Osteoblast (primary cell): ENCODE measurements at regions not wholly inside any gene's neighbourhood (a gene's known extent, or its start where the extent isn't known, plus 50 kb on each side); places are given as distances from the start of the nearest gene placed in this dataset.

Experiments
- DNase-seq: peaks from one replicate; pipeline ENCODE4 v3.0.0; 2011; ENCODE audit warnings: low spot score, mixed read lengths; ENCODE audit not compliant: insufficient read length; ENCODE audit errors: missing footprints
- H2AFZ ChIP-seq: 2 replicates; pipeline ENCODE4 v1.6.0; 2011; ENCODE audit warnings: mild to moderate bottlenecking, low read length
- H3K27ac ChIP-seq: 2 replicates; pipeline ENCODE4 v1.5.1; 2011; ENCODE audit warnings: mild to moderate bottlenecking, low read depth, low read length, moderate library complexity
- H3K27me3 ChIP-seq: 2 replicates; pipeline ENCODE4 v1.6.0; 2012; ENCODE audit warnings: mild to moderate bottlenecking, control low read depth, inconsistent platforms, low read length, moderate library complexity; ENCODE audit not compliant: insufficient read depth
- H3K36me3 ChIP-seq: 2 replicates; pipeline ENCODE4 v1.5.1; 2011; ENCODE audit warnings: mild to moderate bottlenecking, low read length, control low read depth, moderate library complexity; ENCODE audit not compliant: insufficient read depth
- H3K4me1 ChIP-seq: 2 replicates; pipeline ENCODE4 v1.5.1; 2011; ENCODE audit warnings: mild to moderate bottlenecking, low read length, control low read depth, moderate library complexity; ENCODE audit not compliant: insufficient read depth
- H3K4me2 ChIP-seq: 2 replicates; pipeline ENCODE4 v1.6.0; 2011; ENCODE audit warnings: mild to moderate bottlenecking, low read length; ENCODE audit not compliant: insufficient read depth
- H3K4me3 ChIP-seq: fragments of 200-600 bp; sonication (generic); 3 replicates; pipeline ENCODE4 v1.5.1; 2012; ENCODE audit warnings: mild to moderate bottlenecking, low read length, inconsistent platforms; ENCODE audit not compliant: insufficient read depth
- H3K79me2 ChIP-seq: 2 replicates; pipeline ENCODE4 v1.6.0; 2012; ENCODE audit warnings: mild to moderate bottlenecking, low read length, control low read depth, inconsistent platforms; ENCODE audit not compliant: insufficient read depth
- H3K9me3 ChIP-seq: 2 replicates; pipeline ENCODE4 v1.5.1; 2011; ENCODE audit warnings: low read depth, low read length, control low read depth
- H4K20me1 ChIP-seq: 2 replicates; pipeline ENCODE4 v1.6.0; 2012; ENCODE audit warnings: mild to moderate bottlenecking, low read length, control low read depth; ENCODE audit not compliant: insufficient read depth
- TF ChIP-seq, protein P1 (sequence below): IDR thresholded peaks from 2 replicates; pipeline ENCODE4 v1.5.1; 2011; ENCODE audit warnings: mild to moderate bottlenecking, low read depth, low read length, moderate library complexity; ENCODE audit errors: extremely low read depth

DNA sequence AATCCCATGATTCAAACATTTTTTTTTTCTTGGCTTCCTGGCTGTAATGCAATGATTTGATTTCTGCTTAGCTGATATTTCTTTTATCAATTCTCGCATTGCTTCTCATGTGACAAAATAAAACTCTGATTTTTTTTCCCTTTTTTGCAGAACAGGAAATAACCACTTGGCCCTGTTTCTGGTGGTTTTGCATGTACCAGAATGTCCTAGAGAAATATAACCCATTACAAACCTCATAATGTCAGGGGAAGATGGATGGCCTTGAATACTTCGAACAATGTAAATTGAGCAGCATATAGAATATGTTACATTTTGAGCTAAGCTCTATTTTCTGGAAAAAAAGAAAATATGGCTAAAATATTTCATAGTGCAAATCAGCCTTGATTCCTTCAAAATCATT, 275.6 kb downstream of the RAP2B start:
- H3K27ac ChIP-seq, result no peak overlapping the region
- no peaks in the 10 kb centered on the region for H4K20me1 ChIP-seq
- no peaks in the 10 kb centered on the region for H3K9me3 ChIP-seq
- TF ChIP-seq, protein P1, sequence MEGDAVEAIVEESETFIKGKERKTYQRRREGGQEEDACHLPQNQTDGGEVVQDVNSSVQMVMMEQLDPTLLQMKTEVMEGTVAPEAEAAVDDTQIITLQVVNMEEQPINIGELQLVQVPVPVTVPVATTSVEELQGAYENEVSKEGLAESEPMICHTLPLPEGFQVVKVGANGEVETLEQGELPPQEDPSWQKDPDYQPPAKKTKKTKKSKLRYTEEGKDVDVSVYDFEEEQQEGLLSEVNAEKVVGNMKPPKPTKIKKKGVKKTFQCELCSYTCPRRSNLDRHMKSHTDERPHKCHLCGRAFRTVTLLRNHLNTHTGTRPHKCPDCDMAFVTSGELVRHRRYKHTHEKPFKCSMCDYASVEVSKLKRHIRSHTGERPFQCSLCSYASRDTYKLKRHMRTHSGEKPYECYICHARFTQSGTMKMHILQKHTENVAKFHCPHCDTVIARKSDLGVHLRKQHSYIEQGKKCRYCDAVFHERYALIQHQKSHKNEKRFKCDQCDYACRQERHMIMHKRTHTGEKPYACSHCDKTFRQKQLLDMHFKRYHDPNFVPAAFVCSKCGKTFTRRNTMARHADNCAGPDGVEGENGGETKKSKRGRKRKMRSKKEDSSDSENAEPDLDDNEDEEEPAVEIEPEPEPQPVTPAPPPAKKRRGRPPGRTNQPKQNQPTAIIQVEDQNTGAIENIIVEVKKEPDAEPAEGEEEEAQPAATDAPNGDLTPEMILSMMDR, result no peak
- H2AFZ ChIP-seq, result no peak overlapping the region
- H3K27me3 ChIP-seq, result no peaks in the 10 kb centered on the region
- H3K79me2 ChIP-seq, result no peaks in the 10 kb centered on the region
- H3K4me2 ChIP-seq, result no peak overlapping the region
- H3K36me3 ChIP-seq, result no peaks in the 10 kb centered on the region
- DNase-seq, result no peak
- H3K4me1 ChIP-seq, result no peaks in the 10 kb centered on the region
- H3K4me3 ChIP-seq, result no peak overlapping the region

- no peak overlapping the region for H2AFZ ChIP-seq
- no peaks in the 10 kb centered on the region for H3K9me3 ChIP-seq
- no peak overlapping the region for H3K4me2 ChIP-seq
- TF ChIP-seq, protein P1, result no peak
- H3K36me3 ChIP-seq, result no peaks in the 10 kb centered on the region
- no peak overlapping the region for H3K4me3 ChIP-seq
- no peaks in the 10 kb centered on the region for H4K20me1 ChIP-seq
- H3K4me1 ChIP-seq, result no peaks in the 10 kb centered on the region
- DNase-seq, result no peak
- no peak overlapping the region for H3K27ac ChIP-seq
- no peaks in the 10 kb centered on the region for H3K79me2 ChIP-seq
- no peaks in the 10 kb centered on the region for H3K27me3 ChIP-seq
Observed at GRCh38 chr3:153438271-153438670, 276.2 kb downstream of the RAP2B start.

GRCh38 chr3:153439780-153440179, 277.8 kb downstream of the RAP2B start:
- no peak overlapping the region for H2AFZ ChIP-seq
- DNase-seq, result no peak
- TF ChIP-seq, protein P1, result peak; percentile 10

GRCh38 chr3:153440311-153440710, 278.3 kb downstream of the RAP2B start:
- Histone ChIP-seq H3K4me2 (no peak overlapping the region), H3K4me1 (no peaks in the 10 kb centered on the region), H3K36me3 (no peaks in the 10 kb centered on the region), H2AFZ (no peak overlapping the region), H3K27ac (no peak overlapping the region), H3K9me3 (no peaks in the 10 kb centered on the region), H3K79me2 (no peaks in the 10 kb centered on the region), H4K20me1 (no peaks in the 10 kb centered on the region), H3K4me3 (no peak overlapping the region), H3K27me3 (no peaks in the 10 kb centered on the region)
- no peak for DNase-seq
- TF ChIP-seq, protein P1, result no peak

More at GRCh38 chr3:153439780-153440179, 277.8 kb downstream of the RAP2B start:
- Histone ChIP-seq H3K9me3 (no peaks in the 10 kb centered on the region), H3K36me3 (no peaks in the 10 kb centered on the region), H3K27ac (no peak overlapping the region), H3K4me2 (no peak overlapping the region), H3K4me3 (no peak overlapping the region), H3K79me2 (no peaks in the 10 kb centered on the region), H4K20me1 (no peaks in the 10 kb centered on the region), H3K4me1 (no peaks in the 10 kb centered on the region), H3K27me3 (no peaks in the 10 kb centered on the region)
